Mesendoderm (in vitro differentiated cells): ENCODE measurements at regions not wholly inside any gene's neighbourhood (a gene's known extent, or its start where the extent isn't known, plus 50 kb on each side); places are given as distances from the start of the nearest gene placed in this dataset.
A peak's percentile ranks its signal among the peaks of the same experiment; 100 is the strongest.
"Not testable (repeated sequence)": the region's sequence is repeated elsewhere in the genome, so short reads cannot be mapped to it uniquely, and the experiment has no call there.

Experiments used
- DNase-seq: peaks from one replicate; pipeline ENCODE4 v3.0.0; 2013
- H2AK5ac ChIP-seq: 2 replicates; pipeline ENCODE4 v1.6.1; 2013; ENCODE audit warnings: low read length, inconsistent platforms
- H2BK120ac ChIP-seq: 2 replicates; pipeline ENCODE4 v1.6.1; 2013; ENCODE audit warnings: low read depth, mild to moderate bottlenecking, low read length, moderate library complexity, mixed read lengths
- H2BK15ac ChIP-seq: replicated peaks from 2 replicates; pipeline ENCODE4 v1.6.1; 2013; ENCODE audit warnings: low read depth, mild to moderate bottlenecking, moderate library complexity
- H2BK5ac ChIP-seq: 2 replicates; pipeline ENCODE4 v1.6.1; 2013; ENCODE audit warnings: low read length, inconsistent platforms
- H3K18ac ChIP-seq: 2 replicates; pipeline ENCODE4 v1.6.1; 2013; ENCODE audit warnings: mild to moderate bottlenecking, low read length, mixed read lengths
- H3K23ac ChIP-seq: one replicate; pipeline ENCODE4 v1.6.1; 2013; ENCODE audit warnings: low read length
- H3K27ac ChIP-seq: 2 replicates; pipeline ENCODE4 v1.5.1; 2013; ENCODE audit warnings: low read depth, mild to moderate bottlenecking, inconsistent platforms, low read length, moderate library complexity
- H3K27me3 ChIP-seq: 2 replicates; pipeline ENCODE4 v1.6.1; 2013; ENCODE audit warnings: low read length, control low read depth, mild to moderate bottlenecking, inconsistent platforms; ENCODE audit not compliant: insufficient read depth, poor library complexity
- H3K36me3 ChIP-seq: 2 replicates; pipeline ENCODE4 v1.6.1; 2013; ENCODE audit warnings: low read length, inconsistent platforms; ENCODE audit not compliant: control insufficient read depth, insufficient read depth
- H3K4ac ChIP-seq: one replicate; pipeline ENCODE4 v1.6.1; 2013; ENCODE audit warnings: low read depth, mild to moderate bottlenecking, low read length, moderate library complexity
- H3K4me1 ChIP-seq: 2 replicates; pipeline ENCODE4 v1.6.1; 2013; ENCODE audit warnings: low read depth, low read length, inconsistent platforms; ENCODE audit not compliant: control insufficient read depth
- H3K4me2 ChIP-seq: 2 replicates; pipeline ENCODE4 v1.6.1; 2013; ENCODE audit warnings: low read length
- H3K4me3 ChIP-seq: 2 replicates; pipeline ENCODE4 v1.5.1; 2013; ENCODE audit warnings: mild to moderate bottlenecking, low read length
- H3K56ac ChIP-seq: one replicate; pipeline ENCODE4 v1.6.1; 2013; ENCODE audit warnings: low read length
- H3K79me1 ChIP-seq: 2 replicates; pipeline ENCODE4 v1.6.1; 2013; ENCODE audit warnings: low read length, inconsistent platforms
- H3K79me2 ChIP-seq: 2 replicates; pipeline ENCODE4 v1.6.1; 2013; ENCODE audit warnings: mild to moderate bottlenecking, low read length; ENCODE audit not compliant: control insufficient read depth, insufficient read depth
- H3K9ac ChIP-seq: 2 replicates; pipeline ENCODE4 v1.6.1; 2013; ENCODE audit warnings: low read length, inconsistent platforms
- H4K5ac ChIP-seq: one replicate; pipeline ENCODE4 v1.6.1; 2013; ENCODE audit warnings: low read length
- H4K8ac ChIP-seq: one replicate; pipeline ENCODE4 v1.6.1; 2013; ENCODE audit warnings: low read depth, mild to moderate bottlenecking, control low read depth, low read length, moderate library complexity
- WGBS: extraction: QIAGEN DNeasy Blood & Tissue Kit; methylation state at CpG from one replicate; pipeline ENCODE4 v1.1.7; 2013; ENCODE audit warnings: low lambda C conversion rate, missing lambda C conversion rate; ENCODE audit not compliant: insufficient coverage; ENCODE audit errors: extremely low coverage; 5-methylcytosine and 5-hydroxymethylcytosine counted together

DNA sequence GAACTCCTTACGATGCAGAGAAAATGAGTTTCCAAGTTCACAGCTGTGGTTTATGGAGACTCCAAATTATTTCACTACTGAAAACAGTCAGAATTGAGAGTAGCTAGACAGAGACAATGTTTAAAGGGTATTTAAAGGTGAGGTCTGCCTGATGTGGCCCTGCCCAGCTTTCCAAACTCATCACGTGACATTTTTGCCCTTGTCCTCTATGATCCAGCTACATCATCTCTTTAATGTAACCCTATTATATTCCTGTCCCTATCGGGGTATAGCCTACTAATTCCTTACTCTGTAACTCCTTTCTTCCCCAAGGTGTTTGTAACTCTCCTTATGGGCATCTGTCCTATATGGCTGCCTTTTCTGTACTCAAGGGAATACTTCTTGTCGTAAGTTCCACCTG, 297.2 kb downstream of the GRXCR1 start:
- Histone ChIP-seq H3K79me2 (no peaks in the 10 kb centered on the region), H3K18ac (no peak overlapping the region), H2AK5ac (no peak overlapping the region), H2BK5ac (no peak overlapping the region), H3K4me1 (no peaks in the 10 kb centered on the region), H3K9ac (no peak overlapping the region), H3K4ac (no peak overlapping the region), H3K56ac (no peak overlapping the region), H4K5ac (no peak overlapping the region), H3K36me3 (no peaks in the 10 kb centered on the region), H3K79me1 (no peaks in the 10 kb centered on the region), H3K4me3 (no peak overlapping the region), H2BK15ac (no peak overlapping the region), H2BK120ac (no peak overlapping the region), H3K23ac (no peak overlapping the region), H3K27ac (no peak overlapping the region), H3K27me3 (no peaks in the 10 kb centered on the region), H3K4me2 (no peak overlapping the region), H4K8ac (no peak overlapping the region)
- no CpG with 5 or more reads among the region's 4 CpGs for WGBS
- DNase-seq, result no peak

DNA sequence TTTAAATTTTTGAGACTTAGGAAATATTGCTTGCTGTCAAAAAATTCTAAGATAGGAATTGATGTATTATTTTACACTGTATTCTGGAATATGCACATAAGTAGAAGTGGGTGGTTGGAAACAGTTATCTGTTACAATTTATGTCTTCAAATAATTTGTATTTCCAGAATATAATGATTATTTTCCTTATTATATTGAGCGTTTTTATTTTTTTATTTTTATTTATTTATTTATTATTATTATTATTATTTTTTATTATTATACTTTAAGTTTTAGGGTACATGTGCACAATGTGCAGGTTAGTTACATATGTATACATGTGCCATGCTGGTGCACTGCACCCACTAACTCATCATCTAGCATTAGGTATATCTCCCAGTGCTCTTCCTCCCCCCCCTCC, 320.1 kb downstream of the GRXCR1 start:
- not testable (repeated sequence) for H3K4me2 ChIP-seq, H3K79me1 ChIP-seq, H3K27me3 ChIP-seq, H4K5ac ChIP-seq, H2AK5ac ChIP-seq, H3K27ac ChIP-seq, H3K9ac ChIP-seq, H3K79me2 ChIP-seq, H3K23ac ChIP-seq, H2BK15ac ChIP-seq, H3K18ac ChIP-seq, H3K36me3 ChIP-seq, H4K8ac ChIP-seq, H2BK5ac ChIP-seq, H3K56ac ChIP-seq, H3K4me3 ChIP-seq, H2BK120ac ChIP-seq, DNase-seq, H3K4me1 ChIP-seq, H3K4ac ChIP-seq
- WGBS, result no CpG with 5 or more reads among the region's 1 CpG

DNA sequence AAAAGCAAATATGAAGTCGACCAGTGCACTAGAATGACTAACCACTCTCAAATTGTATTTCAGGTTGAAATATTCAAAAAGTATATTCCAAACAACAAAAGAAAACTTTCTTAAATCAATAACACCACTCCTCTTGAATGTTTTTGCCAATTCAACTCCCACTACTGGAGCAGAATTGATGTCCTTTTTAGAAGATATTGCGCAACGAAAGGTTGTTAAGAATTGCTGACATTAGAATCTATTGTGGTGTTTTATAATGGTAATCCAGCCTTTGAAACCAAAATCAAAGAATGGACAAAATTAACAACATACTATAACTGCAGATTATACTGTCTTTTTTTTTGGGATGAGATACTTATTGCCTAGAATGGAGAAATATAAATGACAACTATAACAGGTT, 331.3 kb downstream of the GRXCR1 start:
- no peak overlapping the region for H4K5ac ChIP-seq
- H3K4me2 ChIP-seq, result no peak overlapping the region
- WGBS, result no CpG with 5 or more reads among the region's 3 CpGs
- H3K4me1 ChIP-seq, result no peaks in the 10 kb centered on the region
- no peak overlapping the region for H2BK15ac ChIP-seq
- H3K27ac ChIP-seq, result no peak overlapping the region
- no peak for DNase-seq
- H4K8ac ChIP-seq, result no peak overlapping the region
- H3K27me3 ChIP-seq, result no peaks in the 10 kb centered on the region
- H3K4me3 ChIP-seq, result no peak overlapping the region
- H3K18ac ChIP-seq, result no peak overlapping the region
- H2BK120ac ChIP-seq, result no peak overlapping the region
- no peak overlapping the region for H3K23ac ChIP-seq
- no peak overlapping the region for H3K9ac ChIP-seq
- no peak overlapping the region for H3K4ac ChIP-seq
- no peak overlapping the region for H2BK5ac ChIP-seq
- H3K79me2 ChIP-seq, result no peaks in the 10 kb centered on the region
- no peaks in the 10 kb centered on the region for H3K36me3 ChIP-seq
- H3K79me1 ChIP-seq, result no peaks in the 10 kb centered on the region
- H3K56ac ChIP-seq, result no peak overlapping the region
- no peak overlapping the region for H2AK5ac ChIP-seq

DNA sequence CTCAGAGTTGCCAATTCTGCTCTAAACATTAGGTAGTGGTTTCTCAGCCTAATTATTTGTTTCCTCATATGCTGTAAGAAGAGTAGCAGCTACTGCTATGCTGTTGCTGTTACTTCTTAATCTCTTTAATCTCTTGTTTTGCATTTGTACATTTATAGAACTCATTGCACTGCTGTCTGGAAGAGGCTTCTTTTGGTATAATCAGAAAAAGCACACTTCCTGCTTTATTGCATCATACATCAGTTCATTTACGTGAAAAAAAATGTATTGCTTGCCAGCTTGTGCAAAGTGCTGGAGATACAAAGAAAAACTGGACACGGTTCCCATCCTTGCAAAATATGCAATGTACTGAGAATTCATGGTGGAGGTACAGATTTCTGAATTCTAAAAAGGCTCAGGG, 332.0 kb downstream of the GRXCR1 start:
- Histone ChIP-seq H3K36me3 (no peaks in the 10 kb centered on the region), H2BK120ac (no peak overlapping the region), H3K4me3 (no peak overlapping the region), H3K23ac (no peak overlapping the region), H3K56ac (no peak overlapping the region), H4K5ac (no peak overlapping the region), H2BK5ac (no peak overlapping the region), H3K9ac (no peak overlapping the region), H3K4me2 (no peak overlapping the region), H3K79me2 (no peaks in the 10 kb centered on the region), H4K8ac (no peak overlapping the region), H3K4ac (no peak overlapping the region), H2AK5ac (no peak overlapping the region), H2BK15ac (no peak overlapping the region), H3K27ac (no peak overlapping the region), H3K18ac (no peak overlapping the region), H3K79me1 (no peaks in the 10 kb centered on the region), H3K4me1 (no peaks in the 10 kb centered on the region), H3K27me3 (no peaks in the 10 kb centered on the region)
- DNase-seq, result no peak
- no CpG with 5 or more reads among the region's 2 CpGs for WGBS

DNA sequence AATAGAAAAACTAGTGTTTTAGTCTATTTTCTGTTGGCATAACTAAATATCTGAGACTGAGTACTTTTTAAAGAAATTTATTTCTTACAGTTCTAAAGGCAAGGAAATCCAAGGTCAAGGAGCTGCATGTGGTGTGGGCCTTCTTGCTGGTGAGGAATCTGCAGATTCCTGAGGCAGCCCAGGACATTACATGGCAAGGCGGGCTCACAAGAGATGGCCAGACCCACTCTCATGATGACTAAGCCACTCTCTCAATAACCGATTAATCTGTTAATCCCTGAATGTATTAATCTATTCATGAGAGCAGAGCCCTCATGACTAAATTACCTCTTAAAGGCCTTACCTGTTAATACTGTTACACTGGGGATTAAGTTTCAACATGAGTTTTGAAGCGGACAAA, 340.8 kb downstream of the GRXCR1 start:
- Histone ChIP-seq H3K27ac (no peak overlapping the region), H3K18ac (no peak overlapping the region), H4K8ac (no peak overlapping the region), H3K4me1 (no peaks in the 10 kb centered on the region), H3K79me1 (no peaks in the 10 kb centered on the region), H2BK120ac (no peak overlapping the region), H3K4me2 (no peak overlapping the region), H3K36me3 (no peaks in the 10 kb centered on the region), H2AK5ac (no peak overlapping the region), H3K4ac (no peak overlapping the region), H3K4me3 (no peak overlapping the region), H2BK15ac (no peak overlapping the region), H3K27me3 (no peaks in the 10 kb centered on the region), H3K79me2 (no peaks in the 10 kb centered on the region), H2BK5ac (no peak overlapping the region), H3K56ac (no peak overlapping the region), H3K23ac (no peak overlapping the region), H4K5ac (no peak overlapping the region), H3K9ac (no peak overlapping the region)
- WGBS, result no CpG with 5 or more reads among the region's 3 CpGs
- DNase-seq, result peak; percentile 17

DNA sequence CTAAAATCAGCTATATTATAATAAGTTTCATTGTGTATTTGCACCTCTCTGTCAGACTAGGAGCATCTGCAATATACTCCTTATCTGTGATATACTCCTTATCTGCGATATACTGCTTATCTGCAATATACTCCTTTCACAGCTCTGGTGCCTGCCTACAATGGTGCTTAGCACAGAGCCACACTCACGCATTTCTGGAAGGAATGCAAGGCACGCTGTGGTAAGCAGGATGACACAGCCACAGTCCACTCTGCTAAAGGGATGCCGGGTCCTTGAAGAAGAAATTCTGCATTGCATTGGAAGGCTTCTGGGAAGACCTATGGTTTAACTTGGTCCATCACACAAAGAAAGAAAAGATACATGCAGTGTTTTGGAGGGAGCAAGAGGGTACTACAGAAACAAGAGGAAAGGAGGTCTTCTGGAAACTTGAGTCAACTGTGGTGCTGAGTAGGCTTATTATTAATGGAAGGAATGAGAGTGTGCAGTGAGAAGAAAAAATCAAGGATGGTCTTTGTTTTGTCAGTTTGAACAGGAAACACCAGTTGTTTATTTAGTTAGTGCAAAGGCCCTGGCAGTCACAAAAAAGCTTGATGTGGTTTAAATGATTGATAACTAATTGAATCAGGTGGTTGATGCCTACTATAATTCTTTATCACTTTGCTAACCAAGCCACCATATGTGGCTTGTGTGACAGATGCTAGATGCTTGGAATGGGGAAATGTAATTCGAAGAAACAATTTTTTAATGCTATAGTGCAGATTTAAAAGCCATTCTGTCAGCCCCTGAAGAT, 342.3 kb downstream of the GRXCR1 start:
- no CpG with 5 or more reads among the region's 5 CpGs for WGBS
- H2BK5ac ChIP-seq, result no peak overlapping the region
- no peak overlapping the region for H2BK120ac ChIP-seq
- H2AK5ac ChIP-seq, result no peak overlapping the region
- no peak overlapping the region for H3K27ac ChIP-seq
- H2BK15ac ChIP-seq, result no peak overlapping the region
- no peak overlapping the region for H3K56ac ChIP-seq
- H3K18ac ChIP-seq, result no peak overlapping the region
- H3K4me1 ChIP-seq, result no peaks in the 10 kb centered on the region
- no peak overlapping the region for H3K4me3 ChIP-seq
- H3K9ac ChIP-seq, result no peak overlapping the region
- H3K4me2 ChIP-seq, result no peak overlapping the region
- no peak overlapping the region for H3K23ac ChIP-seq
- no peaks in the 10 kb centered on the region for H3K36me3 ChIP-seq
- peak; percentile 86 for DNase-seq
- H3K27me3 ChIP-seq, result no peaks in the 10 kb centered on the region
- H3K79me2 ChIP-seq, result no peaks in the 10 kb centered on the region
- no peak overlapping the region for H4K8ac ChIP-seq
- H3K79me1 ChIP-seq, result no peaks in the 10 kb centered on the region
- no peak overlapping the region for H4K5ac ChIP-seq
- no peak overlapping the region for H3K4ac ChIP-seq
